ENCODE measurements at regions not wholly inside any gene's neighbourhood (a gene's known extent, or its start where the extent isn't known, plus 50 kb on each side); places are given as distances from the start of the nearest gene placed in this dataset.
A peak's percentile ranks its signal among the peaks of the same experiment; 100 is the strongest.
"Not testable (repeated sequence)": the region's sequence is repeated elsewhere in the genome, so short reads cannot be mapped to it uniquely, and the experiment has no call there.

DNA sequence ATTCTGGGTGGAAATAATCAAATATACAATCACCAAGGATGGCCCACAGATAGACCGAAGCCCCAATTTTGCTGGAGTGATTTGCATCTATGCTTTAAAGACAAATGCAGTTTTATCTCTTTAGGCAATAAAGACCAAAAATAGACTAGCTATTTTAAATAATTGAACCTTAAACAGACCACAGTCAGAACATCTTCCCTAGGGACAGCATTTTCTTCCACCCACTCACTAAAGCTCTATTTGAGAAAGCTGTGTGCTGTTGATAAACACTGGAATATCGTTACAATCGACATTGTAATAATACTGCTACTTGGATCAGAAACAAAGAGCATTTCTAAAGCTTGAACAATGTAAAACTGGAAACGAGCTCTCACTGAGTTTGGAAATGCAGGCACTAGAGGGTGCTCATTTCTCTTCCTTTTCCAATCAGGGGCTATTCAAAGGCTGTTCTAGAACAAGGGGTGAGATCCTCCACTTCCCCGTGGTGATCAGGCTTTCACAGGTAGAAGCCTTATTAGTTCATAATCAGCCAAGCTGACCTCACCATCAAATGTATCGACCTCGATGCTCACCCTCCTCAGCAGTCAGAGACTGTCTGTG, 209.3 kb upstream of the PRSS58 start:
- TF ChIP-seq, protein P1, sequence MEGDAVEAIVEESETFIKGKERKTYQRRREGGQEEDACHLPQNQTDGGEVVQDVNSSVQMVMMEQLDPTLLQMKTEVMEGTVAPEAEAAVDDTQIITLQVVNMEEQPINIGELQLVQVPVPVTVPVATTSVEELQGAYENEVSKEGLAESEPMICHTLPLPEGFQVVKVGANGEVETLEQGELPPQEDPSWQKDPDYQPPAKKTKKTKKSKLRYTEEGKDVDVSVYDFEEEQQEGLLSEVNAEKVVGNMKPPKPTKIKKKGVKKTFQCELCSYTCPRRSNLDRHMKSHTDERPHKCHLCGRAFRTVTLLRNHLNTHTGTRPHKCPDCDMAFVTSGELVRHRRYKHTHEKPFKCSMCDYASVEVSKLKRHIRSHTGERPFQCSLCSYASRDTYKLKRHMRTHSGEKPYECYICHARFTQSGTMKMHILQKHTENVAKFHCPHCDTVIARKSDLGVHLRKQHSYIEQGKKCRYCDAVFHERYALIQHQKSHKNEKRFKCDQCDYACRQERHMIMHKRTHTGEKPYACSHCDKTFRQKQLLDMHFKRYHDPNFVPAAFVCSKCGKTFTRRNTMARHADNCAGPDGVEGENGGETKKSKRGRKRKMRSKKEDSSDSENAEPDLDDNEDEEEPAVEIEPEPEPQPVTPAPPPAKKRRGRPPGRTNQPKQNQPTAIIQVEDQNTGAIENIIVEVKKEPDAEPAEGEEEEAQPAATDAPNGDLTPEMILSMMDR (conservative IDR thresholded peaks at IDR 0.05; ENCODE audit: control insufficient read depth, insufficient read depth, low read depth, low read length) = peak; percentile 8
- H3K4me3 ChIP-seq (ENCODE audit: control insufficient read depth, low read depth, low read length) = not testable (repeated sequence)
- DNase-seq (ENCODE audit: low read depth) = peak; percentile 65

GRCh38 chr7:142463401-142463850, 205.6 kb upstream of the PRSS58 start:
- TF ChIP-seq, protein P1 (conservative IDR thresholded peaks at IDR 0.05; ENCODE audit: control insufficient read depth, insufficient read depth, low read depth, low read length) = no peak
- no peak for DNase-seq (ENCODE audit: low read depth)
- no peak overlapping the region for H3K4me3 ChIP-seq (ENCODE audit: control insufficient read depth, low read depth, low read length)

DNA sequence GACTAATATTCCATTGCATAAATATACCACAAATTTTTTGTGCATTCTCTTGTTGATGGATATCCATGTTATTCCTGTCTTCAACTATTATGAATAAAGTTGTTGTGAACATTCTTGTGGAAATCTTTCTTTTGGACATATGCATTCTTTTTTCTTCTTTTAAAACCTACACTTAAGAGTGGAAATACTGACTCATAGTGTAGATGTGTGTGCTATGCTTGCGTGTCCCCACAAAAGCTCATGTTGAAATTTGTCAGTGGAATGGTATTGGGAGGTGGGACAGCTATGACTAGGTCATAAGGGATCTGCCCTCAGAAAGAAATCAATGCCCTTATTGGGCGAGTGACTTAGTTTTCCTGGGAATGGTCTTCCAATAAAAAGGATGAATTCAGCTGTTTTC, 203.6 kb upstream of the PRSS58 start:
- peak; percentile 92 for DNase-seq (ENCODE audit: low read depth)
- H3K4me3 ChIP-seq (ENCODE audit: control insufficient read depth, low read depth, low read length) = no peak overlapping the region
- TF ChIP-seq, protein P1 (conservative IDR thresholded peaks at IDR 0.05; ENCODE audit: control insufficient read depth, insufficient read depth, low read depth, low read length) = no peak

- TF ChIP-seq, protein P1 (conservative IDR thresholded peaks at IDR 0.05; ENCODE audit: control insufficient read depth, insufficient read depth, low read depth, low read length) = no peak
- peak; percentile 81 for DNase-seq (ENCODE audit: low read depth)
- no peak overlapping the region for H3K4me3 ChIP-seq (ENCODE audit: control insufficient read depth, low read depth, low read length)
These were observed 202.7 kb upstream of the PRSS58 start for GRCh38 chr7:142460402-142461117.

DNA sequence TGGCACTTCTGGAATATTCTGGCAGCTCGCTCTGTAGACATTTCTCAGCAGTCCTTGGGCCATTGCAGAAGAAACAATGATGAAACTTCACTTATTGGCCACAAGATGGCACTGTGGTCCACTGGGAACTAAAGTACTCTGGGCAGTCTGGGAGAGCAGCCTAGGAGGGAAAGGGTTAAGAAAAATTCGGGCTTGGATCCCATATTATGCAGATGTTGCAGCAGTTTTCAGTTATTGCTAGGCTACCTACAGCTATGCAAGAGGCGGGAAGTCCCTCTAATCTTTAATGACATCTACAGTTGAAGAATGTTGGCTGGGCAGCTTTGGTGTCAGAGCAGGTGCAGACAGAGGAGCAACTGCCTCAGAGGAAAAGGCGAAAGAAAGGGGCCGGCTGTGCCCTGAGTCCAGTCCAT, 201.7 kb upstream of the PRSS58 start:
- no peak overlapping the region for H3K4me3 ChIP-seq (ENCODE audit: control insufficient read depth, low read depth, low read length)
- peak; percentile 91 for DNase-seq (ENCODE audit: low read depth)
- TF ChIP-seq, protein P1 (conservative IDR thresholded peaks at IDR 0.05; ENCODE audit: control insufficient read depth, insufficient read depth, low read depth, low read length) = peak; percentile 80

DNA sequence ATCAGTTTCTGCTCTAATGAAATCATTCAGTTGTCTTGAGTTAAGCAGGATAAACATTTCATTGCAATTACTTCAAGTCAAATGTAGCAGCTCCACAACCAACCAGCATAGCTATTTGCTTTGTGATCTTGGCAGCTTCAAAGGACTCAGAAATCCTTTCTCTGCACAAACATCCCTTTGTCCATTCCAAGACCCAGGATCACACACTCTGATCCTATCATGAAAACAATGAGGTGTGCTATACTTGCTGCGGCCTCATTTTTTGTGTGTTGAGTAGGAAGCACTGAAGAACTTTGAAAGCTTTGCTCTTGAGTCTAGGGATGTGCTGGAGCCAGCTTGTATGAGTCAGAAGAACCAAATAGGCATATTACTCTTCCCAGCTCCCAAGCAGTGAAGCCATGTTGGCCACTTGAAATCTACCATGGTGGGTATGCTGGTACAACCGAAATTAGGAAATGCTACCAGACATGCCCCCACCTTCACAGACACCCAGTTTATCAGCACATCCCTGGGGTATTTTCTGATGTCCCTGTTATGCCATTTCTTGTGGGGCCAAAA, 199.4 kb upstream of the PRSS58 start:
- TF ChIP-seq, protein P1 (conservative IDR thresholded peaks at IDR 0.05; ENCODE audit: control insufficient read depth, insufficient read depth, low read depth, low read length) = no peak
- H3K4me3 ChIP-seq (ENCODE audit: control insufficient read depth, low read depth, low read length) = no peak overlapping the region
- no peak for DNase-seq (ENCODE audit: low read depth)
